CD4-positive, alpha-beta T cell (primary cell): ENCODE measurements at regions not wholly inside any gene's neighbourhood (a gene's known extent, or its start where the extent isn't known, plus 50 kb on each side); places are given as distances from the start of the nearest gene placed in this dataset.

Experiments used
- ATAC-seq: fragments of 200-7000 bp; cut with Tn5 transposase; one replicate; pipeline ENCODE4 v1.10.0; 2022; ENCODE audit warnings: mild to moderate bottlenecking; ENCODE audit not compliant: poor library complexity
- CTCF ChIA-PET: fragments of 350-600 bp; sonication (Branson Sonifier 250); formaldehyde crosslinking; loops from one replicate; lab custom pipeline; 2021; ENCODE audit warnings: antibody characterized with exemption, inconsistent platforms; lab: Charles Lee
- POLR2A ChIA-PET: fragments of 350-600 bp; sonication (Branson Sonifier 250); formaldehyde crosslinking; loops from one replicate; lab custom pipeline; 2021; ENCODE audit warnings: antibody characterized with exemption, inconsistent platforms; lab: Charles Lee
- DNase-seq, 14 experiments: peaks; one replicate each; pipeline ENCODE4 v3.0.0-alpha.2; 2013 to 2020; ENCODE audit warnings: mixed read lengths in 2 of 14
- H3K27ac ChIP-seq, 2 donors: one replicate each; pipeline versions ENCODE4 v1.5.1 to v1.7.0; 2013; ENCODE audit warnings: low read length in 2 of 2, low read depth in 1 of 2, mild to moderate bottlenecking in 1 of 2
- H3K27me3 ChIP-seq, 2 experiments: 1 replicate in 1 of 2; 2 replicates in 1 of 2; pipeline versions ENCODE4 v1.6.1 to v1.7.0; 2013; ENCODE audit warnings: low read length in 2 of 2, control low read depth in 1 of 2, mild to moderate bottlenecking in 1 of 2, moderate library complexity in 1 of 2; ENCODE audit not compliant: insufficient read depth in 2 of 2, control insufficient read depth in 1 of 2
- H3K36me3 ChIP-seq: one replicate; pipeline ENCODE4 v1.6.1; 2013; ENCODE audit warnings: low read length, control low read depth; ENCODE audit not compliant: insufficient read depth
- H3K4me1 ChIP-seq: one replicate; pipeline ENCODE4 v1.6.1; 2013; ENCODE audit warnings: low read length, control low read depth; ENCODE audit not compliant: insufficient read depth
- H3K4me3 ChIP-seq: one replicate; pipeline ENCODE4 v1.5.1; 2013; ENCODE audit warnings: mild to moderate bottlenecking, low read length, moderate library complexity
- H3K9me3 ChIP-seq, 2 experiments: 1 replicate in 1 of 2; 2 replicates in 1 of 2; pipeline versions ENCODE4 v1.6.1 to v1.7.0; 2013; ENCODE audit warnings: low read length in 2 of 2, mild to moderate bottlenecking in 2 of 2, control low read depth in 1 of 2, moderate library complexity in 1 of 2; ENCODE audit not compliant: control insufficient read depth in 1 of 2, insufficient read depth in 1 of 2
- H3K27ac Mint-ChIP-seq: one replicate; pipeline ENCODE4 v1.8.0; 2020; ENCODE audit warnings: mixed read lengths
- H3K27me3 Mint-ChIP-seq: one replicate; pipeline ENCODE4 v1.8.0; 2021; ENCODE audit warnings: mixed read lengths
- H3K36me3 Mint-ChIP-seq: one replicate; pipeline ENCODE4 v1.8.0; 2021; ENCODE audit warnings: low read depth, mixed read lengths
- H3K4me1 Mint-ChIP-seq: one replicate; pipeline ENCODE4 v1.8.0; 2021; ENCODE audit warnings: low read depth, mixed read lengths
- H3K4me3 Mint-ChIP-seq: one replicate; pipeline ENCODE4 v1.8.0; 2020; ENCODE audit warnings: mild to moderate bottlenecking, mixed read lengths
- H3K9me3 Mint-ChIP-seq: one replicate; pipeline ENCODE4 v1.8.0; 2020; ENCODE audit warnings: mixed read lengths
- CTCF ChIP-seq: fragments of 200-600 bp; IDR thresholded peaks from one replicate; pipeline ENCODE4 v1.8.0; 2022; ENCODE audit warnings: antibody characterized with exemption, mild to moderate bottlenecking
- intact Hi-C, 2 experiments: fragments of 100-400 bp; cut with DNase I in 1 of 2; cut with micrococcal nuclease in 1 of 2; formaldehyde crosslinking; loops; one replicate each; pipeline versions ENCODE4 v1.15.1 to v1.9.0; 2023 to 2025; cut with DNase I, micrococcal nuclease

GRCh38 chr17:13940858-13941665 is 128.2 kb upstream of the COX10 start:
- ChIA-PET CTCF (interaction anchor here (0.7 kb wide), 1 partner anchor 524 kb away, joined by 3 read pairs; no protein-coding TSS in a partner anchor), POLR2A (no interaction called here)

GRCh38 chr17:13941781-13942180 is 127.5 kb upstream of the COX10 start:
- no peak overlapping the region for H3K4me3 Mint-ChIP-seq
- intact Hi-C loops, result no loop called here
- H3K36me3 Mint-ChIP-seq, result no peaks in the 10 kb centered on the region
- Histone ChIP-seq H3K27ac (no peak overlapping the region), H3K9me3 (no peaks in the 10 kb centered on the region), H3K4me3 (no peak overlapping the region), H3K4me1 (no peaks in the 10 kb centered on the region), H3K27me3 (no peaks in the 10 kb centered on the region), H3K36me3 (no peaks in the 10 kb centered on the region)
- CTCF ChIA-PET, result no interaction called here
- H3K27ac Mint-ChIP-seq, result no peak overlapping the region
- H3K27me3 Mint-ChIP-seq, result no peaks in the 10 kb centered on the region
- H3K9me3 Mint-ChIP-seq, result no peaks in the 10 kb centered on the region
- no peak for TF ChIP-seq CTCF
- ATAC-seq, result no peak
- POLR2A ChIA-PET, result no interaction called here
- DNase-seq, result no peak
- no peaks in the 10 kb centered on the region for H3K4me1 Mint-ChIP-seq

More at GRCh38 chr17:13940858-13941665, 128.2 kb upstream of the COX10 start:
- DNase-seq, result no peak
- Histone ChIP-seq H3K9me3 (no peaks in the 10 kb centered on the region), H3K4me3 (no peak overlapping the region), H3K27ac (no peak overlapping the region), H3K27me3 (no peaks in the 10 kb centered on the region), H3K4me1 (no peaks in the 10 kb centered on the region), H3K36me3 (no peaks in the 10 kb centered on the region)
- Mint-ChIP-seq H3K36me3 (no peaks in the 10 kb centered on the region), H3K4me1 (no peaks in the 10 kb centered on the region), H3K4me3 (no peak overlapping the region), H3K9me3 (no peaks in the 10 kb centered on the region), H3K27me3 (no peaks in the 10 kb centered on the region), H3K27ac (no peak overlapping the region)
- ATAC-seq, result no peak
- no peak for TF ChIP-seq CTCF
- intact Hi-C loops, result no loop called here

- Mint-ChIP-seq H3K4me1 (no peaks in the 10 kb centered on the region), H3K4me3 (no peak overlapping the region), H3K9me3 (no peaks in the 10 kb centered on the region), H3K27me3 (no peaks in the 10 kb centered on the region), H3K36me3 (no peaks in the 10 kb centered on the region), H3K27ac (no peak overlapping the region)
- Histone ChIP-seq H3K9me3 (no peaks in the 10 kb centered on the region), H3K4me1 (no peaks in the 10 kb centered on the region), H3K4me3 (no peak overlapping the region), H3K36me3 (no peaks in the 10 kb centered on the region), H3K27ac (no peak overlapping the region), H3K27me3 (no peaks in the 10 kb centered on the region)
- POLR2A ChIA-PET, result no interaction called here
- no peak for DNase-seq
- CTCF ChIA-PET, result interaction anchor here (0.6 kb wide), 1 partner anchor 42 kb away, joined by 3 read pairs; no protein-coding TSS in a partner anchor
- intact Hi-C loops, result no loop called here
- no peak for ATAC-seq
- no peak for TF ChIP-seq CTCF
Observed at GRCh38 chr17:13943909-13944308, 125.4 kb upstream of the COX10 start.
